GM13977 (cell line): ENCODE measurements at regions not wholly inside any gene's neighbourhood (a gene's known extent, or its start where the extent isn't known, plus 50 kb on each side); places are given as distances from the start of the nearest gene placed in this dataset.

ENCODE experiments used
- DNase-seq: peaks from one replicate; pipeline ENCODE4 v3.0.0; 2012; ENCODE audit warnings: low spot score
- in situ Hi-C: fragments of 300-500 bp; cut with MboI; formaldehyde crosslinking; loops from one replicate; pipeline ENCODE4 v1.12.0; 2022; ENCODE audit warnings: low sequenced_read_pairs, low pct_unique_long_range_greater_than_20kb, mixed read lengths, inconsistent platforms; ENCODE audit not compliant: unreplicated experiment
- TF ChIP-seq, protein P1 (sequence below): IDR thresholded peaks from 2 replicates; pipeline ENCODE4 v1.5.1; 2012; ENCODE audit warnings: mild to moderate bottlenecking, control low read depth; ENCODE audit not compliant: insufficient read depth; ENCODE audit errors: extremely low read depth, missing control alignments

DNA sequence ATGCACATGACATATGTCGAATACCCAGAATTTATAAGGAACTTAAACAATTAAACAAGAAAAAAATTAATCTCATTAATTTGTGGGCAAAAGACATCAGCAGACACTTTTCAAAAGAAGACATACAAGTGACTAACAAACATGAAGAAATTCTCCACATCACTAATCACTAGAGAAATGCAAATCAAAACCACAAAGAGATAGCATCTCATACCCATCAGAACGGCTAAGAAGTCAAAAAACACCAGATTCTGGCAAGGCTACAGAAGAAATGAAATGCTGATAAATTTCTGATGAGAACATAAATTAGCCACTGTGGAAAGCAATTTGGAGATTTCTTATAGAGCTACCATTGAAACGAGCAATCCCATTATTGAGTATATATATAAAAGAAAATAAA lies 210.6 kb upstream of the LUZP2 start:
- DNase-seq, result no peak
- in situ Hi-C loops, result no loop called here
- TF ChIP-seq, protein P1, sequence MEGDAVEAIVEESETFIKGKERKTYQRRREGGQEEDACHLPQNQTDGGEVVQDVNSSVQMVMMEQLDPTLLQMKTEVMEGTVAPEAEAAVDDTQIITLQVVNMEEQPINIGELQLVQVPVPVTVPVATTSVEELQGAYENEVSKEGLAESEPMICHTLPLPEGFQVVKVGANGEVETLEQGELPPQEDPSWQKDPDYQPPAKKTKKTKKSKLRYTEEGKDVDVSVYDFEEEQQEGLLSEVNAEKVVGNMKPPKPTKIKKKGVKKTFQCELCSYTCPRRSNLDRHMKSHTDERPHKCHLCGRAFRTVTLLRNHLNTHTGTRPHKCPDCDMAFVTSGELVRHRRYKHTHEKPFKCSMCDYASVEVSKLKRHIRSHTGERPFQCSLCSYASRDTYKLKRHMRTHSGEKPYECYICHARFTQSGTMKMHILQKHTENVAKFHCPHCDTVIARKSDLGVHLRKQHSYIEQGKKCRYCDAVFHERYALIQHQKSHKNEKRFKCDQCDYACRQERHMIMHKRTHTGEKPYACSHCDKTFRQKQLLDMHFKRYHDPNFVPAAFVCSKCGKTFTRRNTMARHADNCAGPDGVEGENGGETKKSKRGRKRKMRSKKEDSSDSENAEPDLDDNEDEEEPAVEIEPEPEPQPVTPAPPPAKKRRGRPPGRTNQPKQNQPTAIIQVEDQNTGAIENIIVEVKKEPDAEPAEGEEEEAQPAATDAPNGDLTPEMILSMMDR, result no peak

DNA sequence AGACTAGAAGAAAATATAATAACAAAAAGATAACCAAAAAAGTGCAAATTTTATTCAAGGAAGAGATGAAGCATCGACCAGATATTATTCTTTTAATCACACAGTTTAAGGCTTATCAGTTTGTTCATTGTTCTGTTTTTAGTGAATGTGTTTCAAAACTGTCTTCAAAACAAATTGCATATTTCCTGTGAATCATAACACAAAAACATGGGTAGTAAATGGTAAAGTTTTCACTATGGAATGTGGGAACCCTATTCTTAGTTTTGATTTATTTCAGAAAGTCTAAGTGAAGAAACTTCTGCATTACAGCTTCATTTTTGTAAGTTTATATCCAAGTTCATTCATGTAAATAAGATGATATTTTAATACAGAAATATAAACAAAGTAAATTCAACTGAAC lies 207.6 kb upstream of the LUZP2 start:
- TF ChIP-seq, protein P1, result no peak
- in situ Hi-C loops, result no loop called here
- DNase-seq, result no peak

DNA sequence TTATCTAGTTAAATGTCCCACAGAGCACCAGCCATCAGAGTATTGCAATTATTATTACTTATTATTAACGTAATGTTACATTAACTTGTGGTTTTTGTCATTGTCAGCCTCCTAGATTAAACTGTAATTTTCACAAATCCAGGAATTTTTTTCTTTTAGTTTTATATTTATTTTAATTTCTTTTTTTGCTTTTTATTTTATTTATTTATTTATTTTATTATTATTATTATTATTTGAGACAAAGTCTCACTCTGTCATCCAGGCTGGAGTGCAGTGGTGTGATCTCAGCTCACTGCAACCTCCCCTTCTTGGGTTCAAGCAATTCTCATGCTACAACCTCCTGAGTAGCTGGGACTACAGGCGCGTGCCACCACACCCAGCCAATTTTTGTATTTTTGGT lies 202.9 kb upstream of the LUZP2 start:
- in situ Hi-C loops, result no loop called here
- TF ChIP-seq, protein P1, result no peak
- no peak for DNase-seq

DNA sequence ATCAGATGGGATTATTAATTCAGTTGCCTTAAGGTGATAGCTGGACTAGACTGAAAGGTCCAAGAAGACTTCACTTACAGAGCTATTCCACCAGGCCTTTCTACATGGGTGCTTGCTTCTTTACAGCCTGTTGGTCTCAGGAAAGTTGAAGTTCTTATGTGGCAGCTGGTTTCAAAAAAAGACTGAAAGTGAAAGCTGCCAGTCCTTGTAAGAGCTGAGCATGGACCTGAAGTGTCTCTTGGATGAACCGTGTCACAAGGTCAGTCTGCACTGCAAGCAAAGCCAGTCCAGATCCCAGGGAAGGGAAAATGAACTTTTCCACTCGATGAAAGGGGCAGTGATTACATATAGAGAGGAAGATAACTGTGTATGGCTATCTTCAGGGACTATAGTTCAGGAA lies 201.5 kb upstream of the LUZP2 start:
- in situ Hi-C loops, result no loop called here
- DNase-seq, result no peak
- TF ChIP-seq, protein P1, result no peak

DNA sequence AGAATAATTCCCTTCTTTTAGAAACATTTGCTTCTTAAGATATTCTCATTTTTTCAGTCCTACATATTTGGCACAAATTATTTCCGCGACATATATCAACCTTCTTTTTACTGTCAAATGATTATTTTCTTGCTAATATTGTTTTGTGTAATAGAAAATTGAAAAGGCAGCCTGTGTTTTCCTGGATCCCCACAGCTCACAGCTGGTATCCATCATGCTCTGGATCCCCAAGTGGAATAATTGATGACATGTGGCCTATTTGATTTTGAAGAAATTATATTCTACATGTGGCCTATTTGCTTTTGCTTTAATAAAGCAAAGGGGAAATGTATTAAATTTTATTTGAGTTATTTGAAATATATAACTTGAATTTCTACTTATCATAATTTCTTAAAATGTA lies 199.4 kb upstream of the LUZP2 start:
- in situ Hi-C loops, result no loop called here
- TF ChIP-seq, protein P1, result no peak
- no peak for DNase-seq

DNA sequence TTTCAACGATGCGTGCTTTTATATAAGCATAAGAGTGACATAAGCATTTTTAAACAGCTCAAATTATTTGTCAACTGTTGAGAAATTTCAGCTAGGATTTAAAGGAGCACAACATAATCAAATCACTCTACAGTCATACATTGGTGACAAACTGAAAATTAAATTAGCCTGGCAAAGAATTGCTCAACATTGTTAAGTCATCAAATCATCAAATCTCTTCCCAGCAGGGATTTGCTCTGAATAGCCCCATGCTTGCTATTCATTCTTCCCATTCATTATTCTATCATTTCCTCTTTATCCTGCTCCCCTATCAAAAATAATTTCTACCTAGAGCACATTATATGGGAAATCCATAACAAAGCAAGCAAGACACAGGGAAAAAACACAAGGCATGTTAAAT lies 198.7 kb upstream of the LUZP2 start:
- TF ChIP-seq, protein P1, result no peak
- DNase-seq, result no peak
- in situ Hi-C loops, result no loop called here

DNA sequence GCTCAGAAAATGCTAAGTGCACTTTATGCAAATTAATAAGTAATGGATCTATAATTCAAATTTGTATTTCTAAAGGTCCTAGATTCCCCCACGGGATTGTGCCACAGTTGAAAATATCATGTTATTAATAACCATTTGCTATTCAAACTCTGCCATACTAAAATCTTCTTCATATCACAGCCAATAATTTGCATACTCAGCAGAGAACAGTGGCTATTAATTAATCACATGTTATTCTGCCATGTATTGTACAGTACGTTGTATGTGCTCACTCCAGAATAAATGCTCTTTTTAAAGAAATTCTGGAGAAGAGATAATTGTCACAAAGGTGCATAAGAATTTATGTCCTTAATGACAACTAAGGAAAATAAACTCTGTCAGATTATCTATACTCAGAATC lies 184.9 kb upstream of the LUZP2 start:
- in situ Hi-C loops, result no loop called here
- TF ChIP-seq, protein P1, result no peak

More for the DNA sequence above, 184.9 kb upstream of the LUZP2 start:
- no peak for DNase-seq
